ENCODE measurements at regions not wholly inside any gene's neighbourhood (a gene's known extent, or its start where the extent isn't known, plus 50 kb on each side); places are given as distances from the start of the nearest gene placed in this dataset.
"Not testable (repeated sequence)": the region's sequence is repeated elsewhere in the genome, so short reads cannot be mapped to it uniquely, and the experiment has no call there.

GRCh38 chr4:106869551-106869950 is 166.6 kb downstream of the DKK2 start:
- DNase-seq = no peak

- peak in 1 of 2 experiments; percentile 3 for DNase-seq
Observed at GRCh38 chr4:106868381-106869035, 167.6 kb downstream of the DKK2 start.

DNA sequence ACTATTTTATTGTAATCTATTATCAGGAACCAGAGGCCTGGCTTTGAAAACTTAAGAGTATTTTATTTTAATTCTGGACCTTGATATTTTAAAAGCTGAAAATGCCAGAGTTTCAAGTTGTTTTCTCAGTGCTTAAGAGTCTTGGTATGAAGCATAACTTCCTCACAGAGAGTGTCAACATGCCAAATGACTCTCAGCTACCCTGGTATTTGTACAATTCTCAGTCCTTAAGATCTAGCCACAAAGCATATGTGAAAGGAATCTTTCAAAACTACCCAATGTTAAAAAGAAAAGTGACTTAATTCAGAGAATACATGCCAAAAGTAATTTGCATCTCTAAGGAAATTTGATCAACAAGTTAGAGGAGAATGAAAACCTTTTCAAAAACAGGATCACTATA is 171.9 kb downstream of the DKK2 start:
- no peak for DNase-seq

GRCh38 chr4:106854569-106855351 is 181.4 kb downstream of the DKK2 start:
- no peak for DNase-seq

GRCh38 chr4:106852426-106852825 is 183.7 kb downstream of the DKK2 start:
- DNase-seq = no peak

DNA sequence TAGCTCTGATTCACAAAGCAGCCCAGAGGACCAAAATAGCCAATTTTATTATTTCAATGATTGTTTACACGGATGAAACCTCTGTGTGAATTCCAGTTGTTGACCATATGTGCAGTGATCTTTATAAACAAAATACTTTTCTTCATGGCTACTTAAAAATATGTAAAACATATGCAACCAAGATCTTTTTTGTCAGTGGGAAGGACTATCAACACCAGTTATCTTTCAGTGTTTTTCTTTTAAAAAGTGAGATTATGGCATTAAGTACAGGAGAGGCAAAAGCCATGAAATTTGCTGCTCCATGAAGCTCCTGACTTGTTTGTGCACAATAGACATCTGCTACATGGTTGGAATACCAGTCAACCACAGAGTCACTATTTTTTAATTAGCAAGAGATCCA is 184.4 kb downstream of the DKK2 start:
- DNase-seq = no peak

DNA sequence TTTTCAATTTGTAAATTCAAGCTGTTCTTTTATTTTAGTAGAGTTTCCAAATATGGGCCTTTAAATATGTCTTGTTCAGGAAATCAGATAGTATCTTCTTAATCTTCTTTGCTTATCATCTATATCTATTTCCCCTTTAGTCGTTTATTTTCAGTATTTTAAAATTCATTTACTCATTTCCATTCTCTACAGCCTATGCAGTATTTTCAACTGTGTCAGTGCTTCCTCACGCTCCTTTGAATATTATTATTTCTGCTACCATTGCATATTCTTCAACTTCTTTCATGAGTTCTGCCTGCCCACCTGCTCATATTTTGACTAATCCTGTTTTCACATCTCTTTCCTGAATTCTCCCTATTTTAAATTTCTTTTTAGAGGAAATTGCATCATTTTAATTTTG is 185.4 kb downstream of the DKK2 start:
- DNase-seq = no peak

DNA sequence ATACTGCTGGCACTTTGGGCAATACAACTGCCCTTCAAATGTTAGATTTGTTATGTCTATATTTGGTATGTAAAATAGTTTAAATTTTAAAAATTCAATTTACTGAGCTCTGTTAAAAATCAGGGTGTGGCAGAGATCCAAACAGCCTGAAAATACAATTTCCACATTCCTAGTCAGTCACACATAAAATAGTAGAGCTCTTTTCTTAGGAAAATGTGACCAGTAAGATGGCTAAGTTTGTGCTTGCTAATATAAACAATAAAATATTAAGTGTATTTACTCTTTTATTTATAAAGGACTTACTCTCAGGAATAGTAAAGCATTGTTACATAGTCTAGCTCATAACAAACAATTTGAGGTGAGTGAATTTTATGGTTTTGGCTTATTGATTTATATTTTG is 200.2 kb downstream of the DKK2 start:
- DNase-seq = no peak

- no peak for DNase-seq
Observed at GRCh38 chr4:106830879-106831278, 205.2 kb downstream of the DKK2 start.

DNA sequence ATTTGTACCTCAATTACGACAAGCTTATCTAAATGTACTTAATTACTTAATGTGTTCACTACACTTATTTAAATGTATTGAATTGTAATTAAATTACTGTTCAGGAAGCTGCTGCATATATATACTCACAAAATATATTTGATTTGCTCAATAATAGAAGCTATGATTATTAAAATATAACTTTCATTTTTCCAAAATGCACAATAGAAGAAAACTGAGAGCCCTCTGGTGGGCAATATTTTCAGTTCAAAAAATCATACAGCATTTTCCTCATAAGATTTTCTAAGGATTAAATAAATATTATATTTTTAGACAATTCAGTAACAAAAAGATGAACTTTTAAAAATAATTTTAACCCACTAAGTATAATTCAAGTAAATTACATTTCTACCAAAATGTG is 217.3 kb downstream of the DKK2 start:
- DNase-seq = no peak

GRCh38 chr4:106816496-106816895 is 219.6 kb downstream of the DKK2 start:
- no peak for DNase-seq

DNA sequence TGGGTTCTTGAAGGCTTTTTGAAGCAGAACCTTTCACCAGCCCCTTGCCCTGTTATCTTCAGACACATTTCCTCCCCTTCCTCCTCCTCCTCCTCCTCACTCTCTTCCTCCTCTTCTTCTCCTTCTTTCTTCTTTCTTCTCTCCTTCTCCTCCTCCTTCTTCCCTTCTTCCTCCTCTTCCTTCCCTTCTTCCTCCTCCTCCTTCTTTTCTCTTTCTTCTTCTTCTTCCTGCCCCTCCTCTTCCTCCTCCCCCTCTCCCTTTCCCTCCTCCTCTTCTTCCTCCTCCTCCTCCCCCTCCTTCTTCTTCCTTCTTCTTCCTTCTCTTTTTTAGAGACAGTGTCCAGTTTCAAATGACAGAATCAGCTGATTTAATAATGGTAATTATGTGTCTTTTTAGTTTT is 226.0 kb downstream of the DKK2 start:
- no peak for DNase-seq

GRCh38 chr4:106809076-106809475 is 227.0 kb downstream of the DKK2 start:
- peak in 1 of 2 experiments; percentile 30 for DNase-seq

DNA sequence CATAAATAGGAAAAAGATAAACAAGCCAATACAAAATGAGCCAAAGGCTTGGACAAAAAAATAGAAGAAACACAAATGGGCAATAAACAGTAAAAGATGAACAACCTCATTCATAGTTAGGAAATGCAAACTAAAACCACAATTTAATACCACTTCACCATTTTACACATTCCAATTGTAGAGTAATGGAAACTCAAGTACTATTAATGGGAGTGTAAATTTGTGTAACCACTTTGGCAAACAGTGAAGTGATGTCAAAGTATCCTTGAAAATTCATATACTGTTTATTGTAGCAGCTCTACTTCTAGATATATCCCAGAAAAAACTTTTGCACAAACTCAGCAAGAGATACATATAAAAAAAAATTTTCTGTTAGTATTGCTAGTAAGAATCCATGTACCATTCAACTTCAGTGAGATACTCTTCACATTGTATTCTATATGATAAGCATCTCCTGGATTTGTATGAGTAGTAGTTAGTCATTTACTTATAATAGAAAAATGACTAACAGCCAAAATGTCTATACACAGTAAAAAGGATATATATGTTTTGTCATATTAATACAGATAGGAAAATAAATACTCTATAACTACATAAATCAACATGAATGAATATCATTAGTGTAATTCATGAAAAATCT is 229.8 kb downstream of the DKK2 start:
- DNase-seq = no peak

- DNase-seq = no peak
Observed at GRCh38 chr4:106803083-106803482, 233.0 kb downstream of the DKK2 start.

DNA sequence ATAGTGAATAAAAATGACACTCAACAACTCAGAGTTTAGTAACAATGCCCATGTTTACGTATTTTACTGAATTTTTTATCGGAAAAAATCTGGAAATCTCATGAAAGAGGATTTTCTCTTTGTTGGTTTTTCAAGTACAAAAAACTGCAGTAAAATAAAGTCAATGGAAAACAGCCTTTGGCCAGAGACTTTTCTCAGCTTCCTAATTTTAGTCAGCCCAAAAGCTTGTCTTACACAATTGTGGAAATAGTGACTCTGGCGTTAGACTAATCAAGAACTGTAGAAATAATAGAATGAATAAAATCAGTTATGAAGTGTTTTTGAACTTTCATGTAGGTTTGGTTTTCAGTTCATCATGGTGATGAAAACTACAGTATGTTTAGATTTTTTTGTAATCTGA is 234.7 kb downstream of the DKK2 start:
- DNase-seq = no peak

DNA sequence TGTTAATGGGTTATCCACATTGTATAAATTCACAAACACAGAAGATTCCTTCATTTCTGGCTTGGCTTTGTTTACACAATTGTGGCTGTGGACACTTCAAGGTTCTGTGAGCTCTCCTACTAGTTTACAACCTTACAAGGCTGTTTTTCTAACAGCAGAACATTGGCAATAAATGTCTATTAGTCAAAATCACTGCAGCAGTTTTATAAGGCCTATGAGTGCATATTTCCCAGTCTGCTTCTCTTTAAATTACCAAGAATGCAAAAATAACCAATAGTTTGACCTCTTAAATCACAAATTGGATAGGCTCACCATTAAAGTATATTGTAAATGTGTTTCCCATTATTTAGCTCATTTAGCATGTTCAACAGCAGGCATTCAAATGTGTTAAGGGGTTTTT is 239.2 kb downstream of the DKK2 start:
- no peak for DNase-seq

DNA sequence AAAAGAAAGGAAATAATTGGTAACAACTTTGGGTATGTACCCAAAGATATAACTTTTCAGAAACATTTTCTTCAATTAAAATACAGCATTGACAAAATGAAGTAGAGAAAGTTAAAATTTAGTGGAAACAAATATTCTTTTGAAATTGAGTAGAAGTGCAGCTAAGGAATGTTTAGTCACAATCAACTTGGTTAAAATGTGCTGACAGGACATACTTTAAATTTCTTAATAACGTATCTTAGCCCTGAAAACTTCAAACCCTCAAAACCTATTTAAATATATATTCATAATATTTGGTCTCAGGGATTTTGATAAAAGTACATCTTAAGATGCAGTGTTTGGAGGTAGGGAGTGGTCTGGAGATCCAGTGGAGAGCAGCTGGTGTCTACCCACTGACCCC is 240.8 kb downstream of the DKK2 start:
- no peak for DNase-seq

DNA sequence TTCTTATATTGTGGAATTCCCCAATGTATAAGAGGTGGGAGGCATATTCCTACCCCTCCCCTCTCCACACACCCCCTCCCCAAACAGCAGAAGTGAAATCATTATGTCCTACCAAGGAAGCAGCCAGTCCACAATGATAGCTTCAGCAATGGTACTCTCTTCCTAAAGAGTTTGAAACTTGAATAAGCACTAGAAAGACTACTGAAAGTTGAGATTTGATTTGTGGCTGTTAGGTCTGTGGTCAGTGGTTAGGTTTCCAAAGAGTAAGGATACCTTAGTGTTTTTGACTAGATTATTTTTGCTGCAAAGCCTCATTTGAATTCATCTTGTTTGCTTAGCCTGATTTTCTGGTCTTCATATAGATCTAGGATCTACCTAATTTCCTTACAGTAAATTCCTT is 242.2 kb downstream of the DKK2 start:
- no peak for DNase-seq

- DNase-seq = no peak
Observed at GRCh38 chr4:106775636-106776035, 260.5 kb downstream of the DKK2 start.

DNA sequence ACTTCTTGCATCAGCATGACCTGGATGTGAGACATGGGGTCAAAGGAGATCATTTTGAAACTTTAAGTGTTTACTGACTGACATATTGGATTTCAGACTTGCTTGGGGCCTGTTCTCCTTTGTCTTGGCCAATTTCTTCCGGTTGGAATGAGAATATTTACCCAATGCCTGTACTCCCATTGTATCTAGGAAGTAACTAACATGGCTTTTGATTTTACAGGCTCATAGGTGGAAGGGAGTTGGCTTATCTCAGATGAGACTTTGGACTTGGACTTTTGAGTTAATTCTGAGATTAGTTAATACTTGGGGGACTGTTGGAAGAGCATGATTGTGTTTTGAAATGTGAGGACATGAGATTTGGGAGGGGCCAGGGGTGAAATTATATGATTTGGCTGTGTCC is 262.1 kb downstream of the DKK2 start:
- DNase-seq = not testable (repeated sequence)

DNA sequence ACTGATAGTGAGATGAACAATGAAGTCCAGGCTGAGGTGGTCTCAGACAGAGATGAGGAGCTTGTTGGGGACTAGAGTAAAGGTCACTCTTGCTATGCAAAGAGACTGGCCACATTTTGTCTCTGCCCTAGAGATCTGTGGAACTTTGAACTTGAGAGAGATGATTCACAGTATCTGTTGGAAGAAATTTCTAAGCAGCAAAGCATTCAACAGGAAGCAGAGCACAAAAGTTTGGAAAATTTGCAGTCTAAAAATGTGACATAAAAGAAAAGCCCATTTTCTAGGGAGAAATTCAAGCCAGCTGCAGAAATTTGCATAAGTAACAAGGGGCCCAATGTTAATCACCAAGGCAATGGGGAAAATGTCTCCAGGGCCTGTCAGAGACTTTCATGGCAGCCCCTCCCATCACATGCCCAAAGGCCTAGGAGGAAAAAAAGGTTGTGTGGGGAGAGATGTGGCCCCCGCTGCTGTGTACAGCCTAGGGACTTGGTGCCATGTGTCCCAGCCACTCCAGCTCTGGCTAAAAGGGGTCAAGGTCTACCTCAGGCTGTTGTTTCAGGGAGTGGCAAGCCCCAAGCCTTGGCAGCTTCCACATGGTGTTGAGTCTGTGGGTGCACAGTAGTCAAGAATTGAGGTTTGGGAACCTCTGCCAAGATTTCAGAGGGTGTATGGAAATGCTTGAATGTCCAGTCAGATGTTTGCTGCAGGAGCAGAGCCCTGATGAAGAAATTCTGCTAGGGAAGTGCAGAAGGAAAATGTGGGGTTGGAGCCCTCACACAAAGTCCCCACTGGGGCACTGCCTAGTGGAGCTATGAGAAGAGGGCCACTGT is 262.8 kb downstream of the DKK2 start:
- DNase-seq = no peak

- no peak for DNase-seq
Observed at GRCh38 chr4:106767991-106768390, 268.1 kb downstream of the DKK2 start.
